OCI-LY3 (cell line): ENCODE measurements at regions not wholly inside any gene's neighbourhood (a gene's known extent, or its start where the extent isn't known, plus 50 kb on each side); places are given as distances from the start of the nearest gene placed in this dataset.

ENCODE experiments used
- H2AFZ ChIP-seq: fragments of 200-600, 300-600 bp; shearing (Covaris generic); 2 replicates; pipeline ENCODE4 v1.6.0; 2014; ENCODE audit warnings: antibody characterized with exemption, low read depth, low read length
- H3K27ac ChIP-seq: fragments of 200-600, 300-600 bp; sonication (generic); 2 replicates; pipeline ENCODE4 v1.5.1; 2014; ENCODE audit warnings: mild to moderate bottlenecking, low read length, moderate library complexity, mixed read lengths
- H3K27me3 ChIP-seq: fragments of 200-600, 300-600 bp; sonication (generic); 2 replicates; pipeline ENCODE4 v1.6.1; 2014; ENCODE audit warnings: low read depth, low read length, mixed read lengths
- H3K36me3 ChIP-seq: fragments of 200-600, 300-600 bp; sonication (generic); replicated peaks from 2 replicates; pipeline ENCODE3; 2014; ENCODE audit warnings: low read depth, low read length, mixed read lengths
- H3K4me1 ChIP-seq: fragments of 300-600, 200-600 bp; sonication (generic); 2 replicates; pipeline ENCODE4 v1.6.1; 2014; ENCODE audit warnings: low read length, mixed read lengths
- H3K4me2 ChIP-seq: fragments of 200-600, 300-600 bp; sonication (generic); 2 replicates; pipeline ENCODE4 v1.6.1; 2014; ENCODE audit warnings: low read length, mixed read lengths
- H3K4me3 ChIP-seq: fragments of 300-600, 200-600 bp; sonication (generic); 2 replicates; pipeline ENCODE4 v1.5.1; 2014; ENCODE audit warnings: antibody characterized with exemption, mild to moderate bottlenecking, low read length, moderate library complexity
- H3K79me2 ChIP-seq: fragments of 300-600, 200-600 bp; shearing (Covaris generic); 2 replicates; pipeline ENCODE4 v1.6.1; 2014; ENCODE audit warnings: mild to moderate bottlenecking, low read length, mixed read lengths
- H3K9ac ChIP-seq: fragments of 300-600, 200-600 bp; shearing (Covaris generic); 2 replicates; pipeline ENCODE4 v1.6.0; 2014; ENCODE audit warnings: mild to moderate bottlenecking, low read length, moderate library complexity
- H3K9me3 ChIP-seq: fragments of 200-600, 300-600 bp; shearing (Covaris generic); 2 replicates; pipeline ENCODE4 v1.6.1; 2014; ENCODE audit warnings: low read length, mixed read lengths; ENCODE audit not compliant: insufficient read depth
- H4K20me1 ChIP-seq: fragments of 200-600, 300-600 bp; sonication (generic); 2 replicates; pipeline ENCODE4 v1.6.1; 2016; ENCODE audit warnings: low read length, mixed read lengths; ENCODE audit not compliant: insufficient read depth
- CTCF ChIP-seq: fragments of 200-600, 300-600 bp; sonication (generic); IDR thresholded peaks from 2 replicates; pipeline ENCODE4 v1.5.1; 2014; ENCODE audit warnings: antibody characterized with exemption, low read length, low read depth
- EZH2phosphoT487 ChIP-seq: fragments of 200-600 bp; shearing (Covaris generic); IDR thresholded peaks from 2 replicates; pipeline ENCODE4 v1.6.1; 2018; ENCODE audit warnings: antibody characterized with exemption, mixed run types, low read depth

- no peaks in the 10 kb centered on the region for H3K4me1 ChIP-seq
- H3K4me2 ChIP-seq, result no peak overlapping the region
- no peak overlapping the region for H3K9ac ChIP-seq
- no peak overlapping the region for H3K27ac ChIP-seq
- peaks cover 69% of the 10 kb centered on the region for H3K27me3 ChIP-seq
- no peak overlapping the region for H2AFZ ChIP-seq
- H3K36me3 ChIP-seq, result no peaks in the 10 kb centered on the region
- no peaks in the 10 kb centered on the region for H3K9me3 ChIP-seq
- TF ChIP-seq EZH2phosphoT487, result no peak
- TF ChIP-seq CTCF, result no peak
- H3K4me3 ChIP-seq, result no peak overlapping the region
- no peaks in the 10 kb centered on the region for H3K79me2 ChIP-seq
- no peaks in the 10 kb centered on the region for H4K20me1 ChIP-seq
These were observed 63.9 kb upstream of the MVB12B start for GRCh38 chr9:126262738-126263137.

DNA sequence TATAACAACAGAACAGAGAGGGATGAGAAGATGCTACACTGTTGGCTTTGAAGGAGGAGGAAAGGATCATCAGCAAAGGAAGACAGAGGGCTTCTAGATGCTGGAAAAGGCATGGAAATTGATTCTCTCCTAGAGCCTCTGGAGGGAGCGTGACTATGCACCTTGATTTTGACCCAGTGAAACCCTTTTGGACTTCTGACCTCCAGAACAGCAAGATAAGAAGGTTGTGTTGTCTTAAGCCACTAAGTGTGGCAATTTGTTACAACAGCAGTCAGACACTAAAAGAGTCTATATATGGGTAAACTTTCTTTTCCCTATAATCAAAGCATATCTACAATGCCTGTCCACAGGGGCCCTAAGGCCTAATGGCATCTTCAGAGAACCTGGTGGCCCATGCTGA is 56.1 kb upstream of the MVB12B start:
- Histone ChIP-seq H3K36me3 (no peaks in the 10 kb centered on the region), H3K27ac (no peak overlapping the region), H3K4me2 (no peak overlapping the region), H3K4me1 (no peaks in the 10 kb centered on the region), H4K20me1 (no peaks in the 10 kb centered on the region), H3K27me3 (peaks cover 27% of the 10 kb centered on the region; the same call in 1 of the 2 replicates), H3K9me3 (no peaks in the 10 kb centered on the region), H3K9ac (no peak overlapping the region), H3K4me3 (no peak overlapping the region), H3K79me2 (no peaks in the 10 kb centered on the region), H2AFZ (no peak overlapping the region)
- no peak for TF ChIP-seq CTCF
- TF ChIP-seq EZH2phosphoT487, result no peak

- no peaks in the 10 kb centered on the region for H3K4me1 ChIP-seq
- H3K27ac ChIP-seq, result no peak overlapping the region
- peaks cover 24% of the 10 kb centered on the region for H3K27me3 ChIP-seq
- no peak overlapping the region for H3K9ac ChIP-seq
- TF ChIP-seq CTCF (no peak), EZH2phosphoT487 (no peak)
- no peak overlapping the region for H3K4me3 ChIP-seq
- no peaks in the 10 kb centered on the region for H3K79me2 ChIP-seq
- H3K4me2 ChIP-seq, result no peak overlapping the region
- H4K20me1 ChIP-seq, result no peaks in the 10 kb centered on the region
- H3K36me3 ChIP-seq, result no peaks in the 10 kb centered on the region
- H2AFZ ChIP-seq, result no peak overlapping the region
- 0 out of 2 replicates have a peak, but pooled peaks cover 2% of the 10 kb centered on the region for H3K9me3 ChIP-seq
These were observed 51.1 kb upstream of the MVB12B start for GRCh38 chr9:126275386-126276001.

- no peak overlapping the region for H3K4me2 ChIP-seq
- no peak for TF ChIP-seq CTCF
- TF ChIP-seq EZH2phosphoT487, result no peak
- no peak overlapping the region for H3K4me3 ChIP-seq
- H3K36me3 ChIP-seq, result no peaks in the 10 kb centered on the region
- H3K9me3 ChIP-seq, result 0 out of 2 replicates have a peak, but pooled peaks cover 2% of the 10 kb centered on the region
- H2AFZ ChIP-seq, result no peak overlapping the region
- no peak overlapping the region for H3K9ac ChIP-seq
- no peaks in the 10 kb centered on the region for H3K79me2 ChIP-seq
- H3K4me1 ChIP-seq, result no peaks in the 10 kb centered on the region
- H3K27me3 ChIP-seq, result peaks cover 24% of the 10 kb centered on the region
- H3K27ac ChIP-seq, result no peak overlapping the region
- no peaks in the 10 kb centered on the region for H4K20me1 ChIP-seq
These were observed 50.4 kb upstream of the MVB12B start for GRCh38 chr9:126276056-126276728.
